AG04450 (cell line): ENCODE measurements at regions not wholly inside any gene's neighbourhood (a gene's known extent, or its start where the extent isn't known, plus 50 kb on each side); places are given as distances from the start of the nearest gene placed in this dataset.

Experiments
- CTCF ChIA-PET: fragments of 300-600, 350-600 bp; formaldehyde crosslinking; extraction: SDS; loops from one replicate; lab custom pipeline; 2022; ENCODE audit warnings: antibody characterized with exemption, inconsistent platforms; lab: Charles Lee
- POLR2A ChIA-PET: fragments of 350-600 bp; formaldehyde crosslinking; extraction: SDS; loops from one replicate; lab custom pipeline; 2021; ENCODE audit warnings: antibody characterized with exemption, inconsistent platforms; lab: Yijun Ruan, JAX
- DNase-seq: peaks from one replicate; pipeline ENCODE4 v3.0.0-alpha.2; 2011; ENCODE audit warnings: low read depth, low spot score
- H3K27ac ChIP-seq: one replicate; pipeline ENCODE4 v1.5.1; 2012; ENCODE audit warnings: low read depth, low read length, control low read depth
- H3K27me3 ChIP-seq: one replicate; pipeline ENCODE4 v1.6.0; 2012; ENCODE audit warnings: low read length; ENCODE audit not compliant: control insufficient read depth, insufficient read depth
- H3K4me3 ChIP-seq: 2 replicates; pipeline ENCODE4 v1.5.1; 2011; ENCODE audit warnings: mild to moderate bottlenecking, low read depth, low read length, control low read depth
- H3K9me3 ChIP-seq: 2 replicates; pipeline ENCODE4 v1.5.1; 2012; ENCODE audit warnings: low read length; ENCODE audit not compliant: control insufficient read depth, insufficient read depth
- TF ChIP-seq, protein P1 (sequence below): IDR thresholded peaks from 2 replicates; pipeline ENCODE4 v1.5.1; 2011; ENCODE audit warnings: low read depth, low read length, control low read depth, inconsistent platforms

DNA sequence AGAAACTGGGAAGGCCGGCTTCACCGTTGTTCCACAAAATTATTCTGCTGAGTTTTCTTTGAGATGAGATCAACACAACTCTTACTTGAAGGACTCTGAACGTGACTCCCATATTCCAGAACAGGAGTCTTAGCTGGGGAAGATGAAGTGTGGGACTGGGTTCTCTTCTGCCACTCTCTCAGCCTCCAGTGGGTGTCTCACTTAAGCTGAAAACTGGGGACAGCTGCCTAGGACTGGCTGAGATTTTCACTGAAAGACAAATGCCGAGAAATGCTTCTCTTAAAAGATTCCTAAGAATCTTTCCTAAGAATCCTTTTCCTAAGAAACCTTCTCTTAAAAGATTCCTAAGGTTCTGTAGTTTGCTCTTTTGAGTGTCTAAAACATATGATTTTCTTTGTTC lies 156.6 kb upstream of the LHCGR start:
- TF ChIP-seq, protein P1, sequence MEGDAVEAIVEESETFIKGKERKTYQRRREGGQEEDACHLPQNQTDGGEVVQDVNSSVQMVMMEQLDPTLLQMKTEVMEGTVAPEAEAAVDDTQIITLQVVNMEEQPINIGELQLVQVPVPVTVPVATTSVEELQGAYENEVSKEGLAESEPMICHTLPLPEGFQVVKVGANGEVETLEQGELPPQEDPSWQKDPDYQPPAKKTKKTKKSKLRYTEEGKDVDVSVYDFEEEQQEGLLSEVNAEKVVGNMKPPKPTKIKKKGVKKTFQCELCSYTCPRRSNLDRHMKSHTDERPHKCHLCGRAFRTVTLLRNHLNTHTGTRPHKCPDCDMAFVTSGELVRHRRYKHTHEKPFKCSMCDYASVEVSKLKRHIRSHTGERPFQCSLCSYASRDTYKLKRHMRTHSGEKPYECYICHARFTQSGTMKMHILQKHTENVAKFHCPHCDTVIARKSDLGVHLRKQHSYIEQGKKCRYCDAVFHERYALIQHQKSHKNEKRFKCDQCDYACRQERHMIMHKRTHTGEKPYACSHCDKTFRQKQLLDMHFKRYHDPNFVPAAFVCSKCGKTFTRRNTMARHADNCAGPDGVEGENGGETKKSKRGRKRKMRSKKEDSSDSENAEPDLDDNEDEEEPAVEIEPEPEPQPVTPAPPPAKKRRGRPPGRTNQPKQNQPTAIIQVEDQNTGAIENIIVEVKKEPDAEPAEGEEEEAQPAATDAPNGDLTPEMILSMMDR = no peak
- POLR2A ChIA-PET = no interaction called here
- no peak for DNase-seq
- peaks cover 3% of the 10 kb centered on the region for H3K27me3 ChIP-seq
- CTCF ChIA-PET = interaction anchor here (0.7 to 1.4 kb wide), 6 partner anchors 28 to 1490 kb away, joined by 3 to 7 read pairs (median 4); no protein-coding TSS in a partner anchor
- H3K9me3 ChIP-seq = no peaks in the 10 kb centered on the region
- no peak overlapping the region for H3K4me3 ChIP-seq
- H3K27ac ChIP-seq = no peak overlapping the region

- no peaks in the 10 kb centered on the region for H3K9me3 ChIP-seq
- TF ChIP-seq, protein P1 = no peak
- H3K27me3 ChIP-seq = peaks cover 3% of the 10 kb centered on the region
- no peak for DNase-seq
- no peak overlapping the region for H3K4me3 ChIP-seq
- H3K27ac ChIP-seq = no peak overlapping the region
- ChIA-PET CTCF (no interaction called here), POLR2A (no interaction called here)
Observed at GRCh38 chr2:48910961-48911360, 155.4 kb upstream of the LHCGR start.

DNA sequence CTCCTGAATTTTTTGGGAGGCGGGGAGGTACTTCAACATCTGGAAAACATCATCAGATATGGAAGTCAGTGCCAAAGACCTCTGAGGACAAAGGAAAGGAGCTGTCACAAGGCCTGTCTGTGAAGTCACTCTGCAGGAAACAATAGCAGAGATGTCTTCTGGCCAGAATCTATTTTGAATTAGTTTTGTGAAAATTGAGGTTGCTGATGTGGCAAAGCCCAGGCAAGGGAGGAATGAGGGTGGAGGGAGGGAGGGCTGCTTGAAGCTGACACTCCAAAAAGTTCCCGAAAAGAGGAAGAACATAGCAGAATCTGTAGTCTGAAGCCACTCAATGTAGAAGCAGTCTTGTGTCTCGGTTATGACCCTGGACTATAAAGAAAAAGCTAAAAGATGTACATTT lies 151.1 kb upstream of the LHCGR start:
- peaks cover 3% of the 10 kb centered on the region for H3K27me3 ChIP-seq
- no peak for DNase-seq
- no peak overlapping the region for H3K27ac ChIP-seq
- TF ChIP-seq, protein P1 = no peak
- no peaks in the 10 kb centered on the region for H3K9me3 ChIP-seq
- H3K4me3 ChIP-seq = no peak overlapping the region
- ChIA-PET CTCF (no interaction called here), POLR2A (no interaction called here)

DNA sequence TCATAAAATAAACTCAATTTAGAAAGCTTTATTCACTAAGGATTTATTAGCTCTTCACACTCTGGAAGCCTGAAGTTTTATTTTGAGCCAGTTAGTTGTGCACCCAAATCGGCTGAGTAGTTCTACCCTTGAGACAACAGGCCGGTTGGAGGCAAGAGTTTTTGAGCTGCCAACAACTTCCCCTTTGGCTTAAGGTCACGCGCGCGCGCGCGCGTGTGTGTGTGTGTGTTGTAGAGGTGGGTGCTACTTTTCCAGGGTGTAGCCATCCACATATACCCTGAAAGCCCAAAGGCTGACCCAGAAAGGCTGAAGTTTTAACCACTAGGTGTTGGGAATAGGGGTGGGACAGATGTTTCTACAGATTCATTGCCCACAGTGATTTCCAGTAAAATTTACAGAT lies 150.2 kb upstream of the LHCGR start:
- no peak overlapping the region for H3K27ac ChIP-seq
- no peaks in the 10 kb centered on the region for H3K9me3 ChIP-seq
- POLR2A ChIA-PET = no interaction called here
- TF ChIP-seq, protein P1 = no peak
- no peak overlapping the region for H3K4me3 ChIP-seq
- peaks cover 3% of the 10 kb centered on the region for H3K27me3 ChIP-seq
- DNase-seq = no peak
- CTCF ChIA-PET = interaction anchor here (1.0 kb wide), 1 partner anchor 36 kb away, joined by 3 read pairs; no protein-coding TSS in a partner anchor

- Histone ChIP-seq H3K27me3 (no peaks in the 10 kb centered on the region), H3K27ac (no peak overlapping the region), H3K4me3 (no peak overlapping the region), H3K9me3 (no peaks in the 10 kb centered on the region)
- POLR2A ChIA-PET = no interaction called here
- CTCF ChIA-PET = no interaction called here
- DNase-seq = no peak
- TF ChIP-seq, protein P1 = peak; percentile 28
Observed at GRCh38 chr2:48902521-48902920, 147.0 kb upstream of the LHCGR start.
